ENCODE measurements at regions not wholly inside any gene's neighbourhood (a gene's known extent, or its start where the extent isn't known, plus 50 kb on each side); places are given as distances from the start of the nearest gene placed in this dataset.

DNA sequence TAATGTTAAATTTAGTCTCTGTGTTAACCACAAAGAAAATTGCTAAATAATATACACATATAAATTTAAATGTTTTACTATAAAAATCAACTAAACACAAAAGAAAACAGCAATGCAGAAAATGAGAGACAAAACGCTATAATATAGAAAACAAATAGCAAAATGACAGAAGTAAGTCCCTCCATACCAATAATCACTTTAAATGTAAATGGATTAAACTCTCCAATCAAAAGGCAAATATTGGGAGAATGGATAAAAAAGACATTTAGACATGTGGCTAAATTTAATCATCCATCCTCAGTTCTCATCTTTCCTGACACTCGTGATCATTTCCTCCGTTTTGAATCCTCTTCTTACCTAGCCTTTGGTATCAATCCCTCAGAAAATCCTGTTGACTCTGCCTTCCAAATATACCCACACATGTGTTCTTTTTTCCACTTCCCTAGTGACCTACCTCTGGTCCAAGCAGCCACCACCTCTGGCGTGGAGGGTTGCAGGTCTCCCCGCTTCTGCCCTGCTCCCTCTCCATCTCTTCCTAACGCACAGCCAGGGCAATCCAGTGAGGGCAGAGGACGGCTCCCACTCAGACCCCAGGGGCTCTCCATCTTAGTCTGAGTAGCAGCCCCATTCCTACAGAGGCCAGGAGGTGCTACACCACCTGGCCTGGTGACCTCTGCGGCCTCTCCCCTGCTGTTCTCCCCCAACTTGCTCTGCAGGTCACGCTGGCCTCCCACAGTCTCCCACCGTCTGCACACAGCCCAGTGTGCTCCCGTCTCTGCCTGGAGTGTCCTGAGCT is 149.2 kb downstream of the RNASET2 start:
- no peak overlapping the region for H2BK12ac ChIP-seq (ENCODE audit: insufficient read length, low read depth, low read length)
- Mint-ChIP-seq H3K9me3 (peaks cover 21 to 26% of the 10 kb centered on the region in 2 experiments), H3K27me3 (ENCODE audit: low read depth) (peaks cover 4% of the 10 kb centered on the region), H3K27ac (no peak overlapping the region), H3K36me3 (ENCODE audit: insufficient read depth in 1 of 3, low read depth in 3 of 3) (peaks cover 10 to 26% (median 12%) of the 10 kb centered on the region in 3 experiments), H3K4me3 (no peak overlapping the region), H3K4me1 (no peaks in the 10 kb centered on the region)
- H3K23ac ChIP-seq (ENCODE audit: insufficient read length, low read depth, low read length): no peak overlapping the region
- H3K18ac ChIP-seq (ENCODE audit: insufficient read length, low read depth, low read length): no peak overlapping the region
- no peak overlapping the region for H2BK20ac ChIP-seq (ENCODE audit: low read depth, low read length, poor library complexity, severe bottlenecking)
- H3K23me2 ChIP-seq (ENCODE audit: insufficient read length, low read depth, low read length, poor library complexity, severe bottlenecking): no peaks in the 10 kb centered on the region
- H4K91ac ChIP-seq (ENCODE audit: insufficient read length, low read depth, low read length): no peak overlapping the region
- H3K4me2 ChIP-seq (ENCODE audit: insufficient read depth, insufficient read length, low read length): no peak overlapping the region
- no peaks in the 10 kb centered on the region for H3K79me2 ChIP-seq (ENCODE audit: insufficient read depth, low read length)
- H3K27ac ChIP-seq (ENCODE audit: insufficient read length, low read depth, low read length): no peak overlapping the region
- H3K56ac ChIP-seq (ENCODE audit: insufficient read length, low read depth, low read length): no peak overlapping the region
- no peaks in the 10 kb centered on the region for H3K79me1 ChIP-seq (ENCODE audit: insufficient read depth, low read depth, low read length, poor library complexity, severe bottlenecking)
- no peak overlapping the region for H3K9ac ChIP-seq (ENCODE audit: extremely low read depth, insufficient read length, low read length)
- H3K14ac ChIP-seq (ENCODE audit: insufficient read depth, low read length): no peak overlapping the region
- no peak overlapping the region for H4K8ac ChIP-seq (replicated peaks; ENCODE audit: insufficient read length, low read depth, low read length)
- no peak overlapping the region for H4K5ac ChIP-seq (ENCODE audit: insufficient read length, low read depth, low read length)
- TF ChIP-seq, protein P1, sequence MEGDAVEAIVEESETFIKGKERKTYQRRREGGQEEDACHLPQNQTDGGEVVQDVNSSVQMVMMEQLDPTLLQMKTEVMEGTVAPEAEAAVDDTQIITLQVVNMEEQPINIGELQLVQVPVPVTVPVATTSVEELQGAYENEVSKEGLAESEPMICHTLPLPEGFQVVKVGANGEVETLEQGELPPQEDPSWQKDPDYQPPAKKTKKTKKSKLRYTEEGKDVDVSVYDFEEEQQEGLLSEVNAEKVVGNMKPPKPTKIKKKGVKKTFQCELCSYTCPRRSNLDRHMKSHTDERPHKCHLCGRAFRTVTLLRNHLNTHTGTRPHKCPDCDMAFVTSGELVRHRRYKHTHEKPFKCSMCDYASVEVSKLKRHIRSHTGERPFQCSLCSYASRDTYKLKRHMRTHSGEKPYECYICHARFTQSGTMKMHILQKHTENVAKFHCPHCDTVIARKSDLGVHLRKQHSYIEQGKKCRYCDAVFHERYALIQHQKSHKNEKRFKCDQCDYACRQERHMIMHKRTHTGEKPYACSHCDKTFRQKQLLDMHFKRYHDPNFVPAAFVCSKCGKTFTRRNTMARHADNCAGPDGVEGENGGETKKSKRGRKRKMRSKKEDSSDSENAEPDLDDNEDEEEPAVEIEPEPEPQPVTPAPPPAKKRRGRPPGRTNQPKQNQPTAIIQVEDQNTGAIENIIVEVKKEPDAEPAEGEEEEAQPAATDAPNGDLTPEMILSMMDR (conservative IDR thresholded peaks at IDR 0.05): no peak
- H4K20me1 ChIP-seq (ENCODE audit: control insufficient read depth, insufficient read depth, insufficient read length): no peaks in the 10 kb centered on the region
- H2AK5ac ChIP-seq (ENCODE audit: insufficient read length, low read length): no peak overlapping the region
- H3T11ph ChIP-seq (ENCODE audit: low read length): no peak overlapping the region
- H2BK5ac ChIP-seq (ENCODE audit: insufficient read length, low read length): no peak overlapping the region
- no peak overlapping the region for H2BK15ac ChIP-seq (ENCODE audit: low read depth, low read length)
- H3K27me3 ChIP-seq (ENCODE audit: insufficient read depth, low read length): no peaks in the 10 kb centered on the region
- no peak overlapping the region for H2AFZ ChIP-seq (ENCODE audit: low read length)
- no peak overlapping the region for H2BK120ac ChIP-seq (ENCODE audit: low read depth, low read length, poor library complexity, severe bottlenecking)
- WGBS (ENCODE audit: extremely low coverage, insufficient read length, low lambda C conversion rate): no CpG with 5 or more reads among the region's 11 CpGs
- DNase-seq: no peak
- no peaks in the 10 kb centered on the region for H3K4me1 ChIP-seq (ENCODE audit: insufficient read depth, low read length)
- no peaks in the 10 kb centered on the region for H3K9me3 ChIP-seq (ENCODE audit: control insufficient read depth, low read depth, low read length)
- no peak overlapping the region for H3K4ac ChIP-seq (ENCODE audit: low read depth, low read length)

Data from H9 (cell line).